ENCODE measurements at regions not wholly inside any gene's neighbourhood (a gene's known extent, or its start where the extent isn't known, plus 50 kb on each side); places are given as distances from the start of the nearest gene placed in this dataset.

DNA sequence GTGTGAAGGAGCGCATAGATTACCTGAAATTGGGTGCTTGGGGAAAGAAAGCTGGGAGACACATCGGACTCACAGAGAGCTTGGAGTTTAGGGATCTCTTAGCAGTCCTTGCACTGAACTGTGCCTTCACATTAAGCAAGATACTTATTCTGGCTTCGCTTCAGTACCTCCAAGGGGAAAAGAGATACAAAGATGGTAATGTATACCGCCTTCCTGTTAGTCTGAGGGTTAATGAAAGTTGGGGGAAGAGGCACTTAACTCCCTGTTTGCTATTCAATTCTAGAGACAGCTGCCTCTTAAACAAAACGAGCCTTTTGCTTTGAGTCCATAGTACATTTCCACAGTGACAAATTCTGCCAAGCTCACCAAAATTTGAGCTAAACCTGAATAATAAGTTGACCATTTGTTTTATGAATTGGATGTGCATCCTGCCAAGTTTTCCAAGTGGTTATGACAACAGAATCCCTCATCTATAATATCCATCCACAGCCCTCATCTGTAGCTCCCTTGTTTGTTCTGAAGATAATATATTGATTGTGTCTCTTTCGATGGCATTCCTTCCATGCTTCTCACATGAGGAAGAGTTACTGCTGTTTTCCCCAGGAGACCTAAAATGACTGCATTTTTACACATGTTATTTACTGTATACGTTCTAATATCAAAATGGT lies 287.1 kb upstream of the ATP5MC3 start:
- no peaks in the 10 kb centered on the region for H3K36me3 ChIP-seq (ENCODE audit: low read depth)
- no peak for DNase-seq
- no peaks in the 10 kb centered on the region for H3K9me3 ChIP-seq
- no peak overlapping the region for H3K4me3 ChIP-seq
- ATAC-seq: no peak
- intact Hi-C loops (cut with DNase I, micrococcal nuclease): no loop called here
- H3K4me1 ChIP-seq (ENCODE audit: low read depth): no peaks in the 10 kb centered on the region
- TF ChIP-seq, protein P1, sequence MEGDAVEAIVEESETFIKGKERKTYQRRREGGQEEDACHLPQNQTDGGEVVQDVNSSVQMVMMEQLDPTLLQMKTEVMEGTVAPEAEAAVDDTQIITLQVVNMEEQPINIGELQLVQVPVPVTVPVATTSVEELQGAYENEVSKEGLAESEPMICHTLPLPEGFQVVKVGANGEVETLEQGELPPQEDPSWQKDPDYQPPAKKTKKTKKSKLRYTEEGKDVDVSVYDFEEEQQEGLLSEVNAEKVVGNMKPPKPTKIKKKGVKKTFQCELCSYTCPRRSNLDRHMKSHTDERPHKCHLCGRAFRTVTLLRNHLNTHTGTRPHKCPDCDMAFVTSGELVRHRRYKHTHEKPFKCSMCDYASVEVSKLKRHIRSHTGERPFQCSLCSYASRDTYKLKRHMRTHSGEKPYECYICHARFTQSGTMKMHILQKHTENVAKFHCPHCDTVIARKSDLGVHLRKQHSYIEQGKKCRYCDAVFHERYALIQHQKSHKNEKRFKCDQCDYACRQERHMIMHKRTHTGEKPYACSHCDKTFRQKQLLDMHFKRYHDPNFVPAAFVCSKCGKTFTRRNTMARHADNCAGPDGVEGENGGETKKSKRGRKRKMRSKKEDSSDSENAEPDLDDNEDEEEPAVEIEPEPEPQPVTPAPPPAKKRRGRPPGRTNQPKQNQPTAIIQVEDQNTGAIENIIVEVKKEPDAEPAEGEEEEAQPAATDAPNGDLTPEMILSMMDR (IDR thresholded peaks at IDR 0.05): no peak

DNA sequence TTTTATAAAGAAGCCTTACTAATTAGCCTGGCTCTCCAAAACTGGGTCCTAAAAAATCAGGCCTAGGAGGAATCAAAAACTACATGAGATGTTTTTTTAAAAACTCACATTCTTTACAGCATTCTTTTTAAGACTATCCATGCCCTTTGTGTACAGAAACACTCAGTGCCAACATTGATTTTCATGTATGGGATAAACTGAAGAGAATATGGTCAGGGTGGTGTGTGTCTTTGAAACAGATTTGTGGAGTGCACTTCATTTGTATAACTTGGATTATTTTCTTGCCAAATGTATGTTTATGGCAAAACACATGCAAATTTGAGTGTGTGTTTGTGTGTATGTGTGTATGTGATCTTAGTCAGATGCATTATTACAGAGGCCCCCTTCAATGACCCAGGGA lies 283.6 kb upstream of the ATP5MC3 start:
- H3K4me1 ChIP-seq (ENCODE audit: low read depth): no peaks in the 10 kb centered on the region
- H3K4me3 ChIP-seq: no peak overlapping the region
- TF ChIP-seq, protein P1 (IDR thresholded peaks at IDR 0.05): no peak
- DNase-seq (no peak), ATAC-seq (no peak)
- no peaks in the 10 kb centered on the region for H3K9me3 ChIP-seq
- intact Hi-C loops (cut with DNase I, micrococcal nuclease): no loop called here
- no peaks in the 10 kb centered on the region for H3K36me3 ChIP-seq (ENCODE audit: low read depth)

DNA sequence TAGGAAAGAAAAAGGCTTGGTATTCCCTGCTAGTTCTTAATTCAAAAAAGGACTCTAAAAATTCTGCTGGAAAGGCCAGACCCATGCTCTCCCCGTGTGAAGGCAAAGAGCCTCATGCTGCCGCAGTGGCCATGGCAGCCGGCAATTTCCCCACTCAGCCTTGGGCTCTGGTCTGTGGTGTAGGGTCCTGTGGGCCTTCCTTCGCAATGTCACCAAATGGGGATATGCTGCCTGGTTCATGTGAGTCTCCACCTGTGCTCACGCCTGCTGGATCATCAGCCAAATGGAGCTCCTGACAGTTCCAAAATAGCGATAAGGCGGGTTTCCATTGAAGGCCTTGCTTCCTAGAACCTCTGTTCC lies 282.8 kb upstream of the ATP5MC3 start:
- TF ChIP-seq, protein P1 (IDR thresholded peaks at IDR 0.05): no peak
- Histone ChIP-seq H3K4me1 (ENCODE audit: low read depth) (no peaks in the 10 kb centered on the region), H3K4me3 (no peak overlapping the region), H3K9me3 (no peaks in the 10 kb centered on the region), H3K36me3 (ENCODE audit: low read depth) (no peaks in the 10 kb centered on the region)
- no peak for ATAC-seq
- no peak for DNase-seq
- intact Hi-C loops (cut with DNase I, micrococcal nuclease): no loop called here

DNA sequence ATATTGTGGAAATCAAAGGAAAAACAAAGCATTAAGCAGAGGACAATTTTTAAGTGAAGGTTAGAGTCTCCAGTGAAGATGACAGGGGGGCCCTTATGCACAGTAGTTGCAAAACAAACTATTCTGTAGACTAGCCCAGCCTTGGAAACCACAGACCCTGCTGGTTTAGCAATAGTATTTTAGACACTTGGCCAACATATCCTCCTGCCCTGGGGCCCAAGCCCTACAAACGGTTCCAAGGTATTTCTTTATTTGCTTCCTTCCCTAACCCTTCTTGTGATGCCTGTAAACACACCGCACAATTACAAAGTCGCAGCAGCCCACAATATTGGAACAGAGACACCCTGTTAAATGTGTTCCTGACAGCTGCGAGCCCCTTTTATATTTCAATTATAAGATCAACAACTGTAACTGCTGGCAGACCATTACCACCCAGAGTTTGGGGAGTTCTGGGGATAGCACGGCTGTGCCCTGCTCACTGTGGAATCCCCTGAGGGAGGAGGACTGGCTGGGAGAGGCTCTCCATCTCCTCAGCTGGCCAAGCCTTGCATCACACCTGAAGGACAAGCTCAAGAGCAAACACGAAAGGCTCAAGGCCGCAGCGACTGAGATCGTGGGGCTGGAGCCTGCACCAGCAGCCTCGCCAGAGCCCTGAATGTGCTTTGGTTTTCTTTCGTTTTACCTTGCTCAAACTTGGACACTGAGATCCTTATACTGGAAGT lies 282.2 kb upstream of the ATP5MC3 start:
- Histone ChIP-seq H3K4me3 (no peak overlapping the region), H3K4me1 (ENCODE audit: low read depth) (no peaks in the 10 kb centered on the region), H3K36me3 (ENCODE audit: low read depth) (no peaks in the 10 kb centered on the region), H3K9me3 (no peaks in the 10 kb centered on the region)
- DNase-seq (no peak), ATAC-seq (no peak)
- intact Hi-C loops (cut with DNase I, micrococcal nuclease): no loop called here
- TF ChIP-seq, protein P1 (IDR thresholded peaks at IDR 0.05): no peak

DNA sequence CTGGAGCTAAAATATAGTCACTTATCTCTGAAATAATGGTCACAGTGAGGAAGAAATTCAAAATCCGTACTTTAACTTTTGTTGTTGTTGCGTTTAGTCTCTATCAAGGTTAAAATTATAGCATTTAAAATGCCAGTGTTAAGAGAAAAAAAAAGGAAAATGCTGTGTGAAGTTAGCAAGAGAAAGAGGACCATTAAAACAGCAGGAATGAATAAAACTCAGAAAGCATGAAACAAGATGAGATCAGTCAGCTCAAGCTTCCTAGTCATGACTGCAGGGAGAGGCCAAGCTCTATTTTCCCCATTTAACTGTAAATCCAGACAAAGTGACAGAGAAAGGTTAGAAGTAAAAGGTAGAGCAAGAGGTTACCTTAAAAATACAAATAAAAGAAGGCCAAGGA lies 281.7 kb upstream of the ATP5MC3 start:
- Histone ChIP-seq H3K9me3 (no peaks in the 10 kb centered on the region), H3K4me3 (no peak overlapping the region), H3K36me3 (ENCODE audit: low read depth) (no peaks in the 10 kb centered on the region), H3K4me1 (ENCODE audit: low read depth) (no peaks in the 10 kb centered on the region)
- intact Hi-C loops (cut with DNase I, micrococcal nuclease): no loop called here
- ATAC-seq: no peak
- TF ChIP-seq, protein P1 (IDR thresholded peaks at IDR 0.05): no peak
- DNase-seq: no peak

All from mucosa of descending colon (tissue), 3 donors.